ENCODE measurements at regions not wholly inside any gene's neighbourhood (a gene's known extent, or its start where the extent isn't known, plus 50 kb on each side); places are given as distances from the start of the nearest gene placed in this dataset.
A peak's percentile ranks its signal among the peaks of the same experiment; 100 is the strongest.

- 68 to 75% methylated on average over 13 to 20 of the region's 20 CpGs for WGBS, 2 donors
- intact Hi-C loops (cut with DNase I; ENCODE audit: low total_unique reads), result no loop called here
- H3K36me3 ChIP-seq (ENCODE audit: low read depth, missing control alignments), result no peaks in the 10 kb centered on the region
- H3K27ac ChIP-seq, result peak overlapping the region in 1 of 2 donors; percentile 23
- peaks cover 15% of the 10 kb centered on the region for H3K4me1 ChIP-seq
- H3K9me3 ChIP-seq, result no peaks in the 10 kb centered on the region
- no peaks in the 10 kb centered on the region for H3K27me3 ChIP-seq
- DNase-seq, result no peak
- TF ChIP-seq, protein P1, sequence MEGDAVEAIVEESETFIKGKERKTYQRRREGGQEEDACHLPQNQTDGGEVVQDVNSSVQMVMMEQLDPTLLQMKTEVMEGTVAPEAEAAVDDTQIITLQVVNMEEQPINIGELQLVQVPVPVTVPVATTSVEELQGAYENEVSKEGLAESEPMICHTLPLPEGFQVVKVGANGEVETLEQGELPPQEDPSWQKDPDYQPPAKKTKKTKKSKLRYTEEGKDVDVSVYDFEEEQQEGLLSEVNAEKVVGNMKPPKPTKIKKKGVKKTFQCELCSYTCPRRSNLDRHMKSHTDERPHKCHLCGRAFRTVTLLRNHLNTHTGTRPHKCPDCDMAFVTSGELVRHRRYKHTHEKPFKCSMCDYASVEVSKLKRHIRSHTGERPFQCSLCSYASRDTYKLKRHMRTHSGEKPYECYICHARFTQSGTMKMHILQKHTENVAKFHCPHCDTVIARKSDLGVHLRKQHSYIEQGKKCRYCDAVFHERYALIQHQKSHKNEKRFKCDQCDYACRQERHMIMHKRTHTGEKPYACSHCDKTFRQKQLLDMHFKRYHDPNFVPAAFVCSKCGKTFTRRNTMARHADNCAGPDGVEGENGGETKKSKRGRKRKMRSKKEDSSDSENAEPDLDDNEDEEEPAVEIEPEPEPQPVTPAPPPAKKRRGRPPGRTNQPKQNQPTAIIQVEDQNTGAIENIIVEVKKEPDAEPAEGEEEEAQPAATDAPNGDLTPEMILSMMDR (IDR thresholded peaks at IDR 0.05), result no peak
- no peak for TF ChIP-seq POLR2A (IDR thresholded peaks at IDR 0.05)
- H3K4me3 ChIP-seq, result no peak overlapping the region
Observed at GRCh38 chr16:87042551-87043230, 274.5 kb downstream of the C16orf95 start.

GRCh38 chr16:87043231-87044031, 273.8 kb downstream of the C16orf95 start:
- Histone ChIP-seq H3K4me3 (no peak overlapping the region), H3K36me3 (ENCODE audit: low read depth, missing control alignments) (no peaks in the 10 kb centered on the region), H3K4me1 (peaks cover 15% of the 10 kb centered on the region), H3K27ac (peak overlapping the region in 1 of 2 donors; percentile 23), H3K9me3 (no peaks in the 10 kb centered on the region), H3K27me3 (no peaks in the 10 kb centered on the region)
- intact Hi-C loops (cut with DNase I; ENCODE audit: low total_unique reads), result no loop called here
- TF ChIP-seq, protein P1 (IDR thresholded peaks at IDR 0.05), result no peak
- TF ChIP-seq POLR2A (IDR thresholded peaks at IDR 0.05), result no peak
- no peak for DNase-seq
- WGBS, 2 donors, result 45 to 48% methylated on average over 20 of the region's 20 CpGs

DNA sequence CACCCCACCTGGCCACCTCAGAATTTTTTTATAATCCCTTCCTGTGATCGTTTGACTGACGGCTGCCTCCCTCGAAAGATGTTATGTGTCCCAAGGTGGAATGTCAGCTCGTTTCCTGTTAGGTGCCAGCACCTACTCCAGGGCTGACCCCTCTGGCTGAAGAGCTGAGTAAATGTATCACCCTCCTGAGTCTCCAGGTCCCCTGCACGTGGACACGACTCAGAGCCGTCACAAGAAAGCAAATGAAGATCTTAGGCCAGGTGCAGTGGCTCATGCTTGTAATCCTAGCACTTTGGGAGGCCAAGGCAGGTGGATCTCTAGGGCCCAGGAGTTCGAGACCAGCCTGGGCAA, 273.2 kb downstream of the C16orf95 start:
- 75 to 79% methylated on average over 8 of the region's 8 CpGs for WGBS, 2 donors
- Histone ChIP-seq H3K9me3 (no peaks in the 10 kb centered on the region), H3K27ac (no peak overlapping the region)

GRCh38 chr16:87044829-87045228, 272.4 kb downstream of the C16orf95 start:
- H3K4me3 ChIP-seq, result no peak overlapping the region
- intact Hi-C loops (cut with DNase I; ENCODE audit: low total_unique reads), result no loop called here
- no peak overlapping the region for H3K27ac ChIP-seq
- H3K4me1 ChIP-seq, result peaks cover 15% of the 10 kb centered on the region
- H3K27me3 ChIP-seq, result no peaks in the 10 kb centered on the region
- 87 to 92% methylated on average over 6 to 11 of the region's 11 CpGs for WGBS, 2 donors
- H3K9me3 ChIP-seq, result no peaks in the 10 kb centered on the region
- no peak for TF ChIP-seq POLR2A (IDR thresholded peaks at IDR 0.05)
- TF ChIP-seq, protein P1 (IDR thresholded peaks at IDR 0.05), result no peak
- no peaks in the 10 kb centered on the region for H3K36me3 ChIP-seq (ENCODE audit: low read depth, missing control alignments)
- DNase-seq, result no peak

More for the DNA sequence above, 273.2 kb downstream of the C16orf95 start:
- Histone ChIP-seq H3K27me3 (no peaks in the 10 kb centered on the region), H3K4me1 (peaks cover 15% of the 10 kb centered on the region), H3K4me3 (no peak overlapping the region), H3K36me3 (ENCODE audit: low read depth, missing control alignments) (no peaks in the 10 kb centered on the region)
- DNase-seq, result no peak
- intact Hi-C loops (cut with DNase I; ENCODE audit: low total_unique reads), result no loop called here
- TF ChIP-seq, protein P1 (IDR thresholded peaks at IDR 0.05), result no peak
